ENCODE measurements at regions not wholly inside any gene's neighbourhood (a gene's known extent, or its start where the extent isn't known, plus 50 kb on each side); places are given as distances from the start of the nearest gene placed in this dataset.

DNA sequence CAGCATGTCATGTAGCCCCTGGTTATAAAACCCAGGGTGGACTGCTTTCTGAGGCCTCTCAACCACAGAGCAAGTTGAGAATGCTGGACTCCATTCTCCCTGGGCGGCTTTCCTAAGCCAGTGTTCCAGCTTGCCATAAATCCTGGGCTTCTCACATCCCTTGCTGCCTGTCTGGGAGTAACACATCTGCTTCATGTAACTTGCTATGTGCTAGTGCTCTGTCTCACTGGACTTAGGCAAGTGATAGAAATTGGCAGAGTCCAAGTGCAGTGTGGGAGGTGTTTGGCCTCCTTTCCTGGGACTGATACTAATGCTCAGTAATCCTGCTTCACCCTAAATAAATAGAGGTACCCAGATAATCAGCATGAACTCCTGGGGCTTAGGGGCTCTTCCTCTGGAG is 277.1 kb upstream of the POM121L12 start:
- H3K4me1 ChIP-seq (ENCODE audit: control insufficient read depth in 1 of 2, low read depth in 2 of 2) = no peaks in the 10 kb centered on the region
- no peaks in the 10 kb centered on the region for H3K36me3 ChIP-seq
- no peaks in the 10 kb centered on the region for H3K27me3 ChIP-seq (replicated peaks; ENCODE audit: insufficient read depth)
- TF ChIP-seq, protein P1, sequence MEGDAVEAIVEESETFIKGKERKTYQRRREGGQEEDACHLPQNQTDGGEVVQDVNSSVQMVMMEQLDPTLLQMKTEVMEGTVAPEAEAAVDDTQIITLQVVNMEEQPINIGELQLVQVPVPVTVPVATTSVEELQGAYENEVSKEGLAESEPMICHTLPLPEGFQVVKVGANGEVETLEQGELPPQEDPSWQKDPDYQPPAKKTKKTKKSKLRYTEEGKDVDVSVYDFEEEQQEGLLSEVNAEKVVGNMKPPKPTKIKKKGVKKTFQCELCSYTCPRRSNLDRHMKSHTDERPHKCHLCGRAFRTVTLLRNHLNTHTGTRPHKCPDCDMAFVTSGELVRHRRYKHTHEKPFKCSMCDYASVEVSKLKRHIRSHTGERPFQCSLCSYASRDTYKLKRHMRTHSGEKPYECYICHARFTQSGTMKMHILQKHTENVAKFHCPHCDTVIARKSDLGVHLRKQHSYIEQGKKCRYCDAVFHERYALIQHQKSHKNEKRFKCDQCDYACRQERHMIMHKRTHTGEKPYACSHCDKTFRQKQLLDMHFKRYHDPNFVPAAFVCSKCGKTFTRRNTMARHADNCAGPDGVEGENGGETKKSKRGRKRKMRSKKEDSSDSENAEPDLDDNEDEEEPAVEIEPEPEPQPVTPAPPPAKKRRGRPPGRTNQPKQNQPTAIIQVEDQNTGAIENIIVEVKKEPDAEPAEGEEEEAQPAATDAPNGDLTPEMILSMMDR (IDR thresholded peaks at IDR 0.05) = no peak
- DNase-seq (ENCODE audit: low spot score) (no peak), ATAC-seq (ENCODE audit: insufficient number of reproducible peaks, low FRiP score, low read depth) (no peak)
- H3K9me3 ChIP-seq = no peaks in the 10 kb centered on the region
- no peak overlapping the region for H3K4me3 ChIP-seq
- H3K27ac ChIP-seq = no peak overlapping the region

DNA sequence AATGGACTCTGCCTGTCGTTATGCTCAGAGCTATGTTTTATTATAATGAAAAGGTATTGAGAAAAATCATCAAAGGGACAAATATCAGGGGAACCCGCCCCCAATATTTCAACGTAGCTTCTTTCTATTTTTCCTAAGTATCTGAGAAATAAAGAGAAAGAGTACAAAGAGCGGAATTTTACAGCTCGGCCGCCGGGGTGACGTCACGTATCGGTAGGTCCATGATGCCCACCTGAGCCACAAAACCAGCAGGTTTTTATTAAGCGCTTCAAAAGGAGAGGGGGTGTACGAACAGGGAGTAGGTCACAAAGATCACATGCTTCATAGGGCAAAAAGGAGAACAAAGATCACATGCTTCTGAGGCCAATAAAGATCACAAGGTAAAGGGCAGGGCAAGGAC is 281.6 kb upstream of the POM121L12 start:
- DNase-seq (ENCODE audit: low spot score) (no peak), ATAC-seq (ENCODE audit: insufficient number of reproducible peaks, low FRiP score, low read depth) (no peak)
- Histone ChIP-seq H3K27me3 (replicated peaks; ENCODE audit: insufficient read depth) (no peaks in the 10 kb centered on the region), H3K4me1 (ENCODE audit: control insufficient read depth in 1 of 2, low read depth in 2 of 2) (no peaks in the 10 kb centered on the region), H3K9me3 (no peaks in the 10 kb centered on the region), H3K4me3 (no peak overlapping the region), H3K27ac (no peak overlapping the region), H3K36me3 (no peaks in the 10 kb centered on the region)
- TF ChIP-seq, protein P1 (IDR thresholded peaks at IDR 0.05) = no peak

DNA sequence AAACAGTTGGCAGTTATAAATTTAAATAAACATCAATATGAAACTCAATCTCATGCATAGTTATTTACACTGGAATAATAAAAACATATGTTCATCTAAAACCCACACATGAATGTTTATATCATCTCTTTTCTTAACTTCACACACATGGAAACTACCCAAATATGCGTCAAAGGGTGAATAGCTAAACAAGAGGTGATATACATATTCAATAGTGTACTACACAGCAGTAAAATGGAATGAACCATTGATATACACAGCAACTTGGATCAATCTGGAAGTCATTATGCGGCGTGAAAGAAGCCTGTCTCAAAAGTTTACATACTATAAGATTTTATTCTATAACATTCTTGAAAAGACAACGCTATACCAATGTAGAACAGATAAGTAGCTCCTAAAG is 282.5 kb upstream of the POM121L12 start:
- Histone ChIP-seq H3K27me3 (replicated peaks; ENCODE audit: insufficient read depth) (no peaks in the 10 kb centered on the region), H3K27ac (no peak overlapping the region), H3K9me3 (no peaks in the 10 kb centered on the region), H3K36me3 (no peaks in the 10 kb centered on the region), H3K4me3 (no peak overlapping the region), H3K4me1 (ENCODE audit: control insufficient read depth in 1 of 2, low read depth in 2 of 2) (no peaks in the 10 kb centered on the region)
- DNase-seq (ENCODE audit: low spot score) (no peak), ATAC-seq (ENCODE audit: insufficient number of reproducible peaks, low FRiP score, low read depth) (no peak)
- TF ChIP-seq, protein P1 (IDR thresholded peaks at IDR 0.05) = no peak

DNA sequence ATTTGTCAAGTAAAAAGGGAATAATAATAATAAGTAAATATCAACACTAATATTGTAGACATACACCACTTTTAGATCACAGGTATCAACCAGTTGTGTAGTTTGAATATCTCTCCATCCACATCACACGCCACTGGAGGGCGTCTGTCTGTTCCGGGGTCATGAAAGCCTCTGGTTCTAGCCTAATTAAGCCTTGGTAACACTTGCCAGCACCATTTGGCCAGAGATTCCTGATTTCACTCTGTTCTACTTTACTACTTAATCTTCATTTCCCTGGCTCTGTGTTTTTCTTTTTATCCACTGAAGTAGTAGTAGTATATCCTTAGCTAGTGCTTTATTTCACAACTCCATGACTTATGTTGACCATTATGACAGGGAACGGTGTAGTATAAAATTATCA is 285.6 kb upstream of the POM121L12 start:
- Histone ChIP-seq H3K4me3 (no peak overlapping the region), H3K36me3 (no peaks in the 10 kb centered on the region), H3K27me3 (replicated peaks; ENCODE audit: insufficient read depth) (no peaks in the 10 kb centered on the region), H3K27ac (no peak overlapping the region), H3K9me3 (no peaks in the 10 kb centered on the region), H3K4me1 (ENCODE audit: control insufficient read depth in 1 of 2, low read depth in 2 of 2) (no peaks in the 10 kb centered on the region)
- TF ChIP-seq, protein P1 (IDR thresholded peaks at IDR 0.05) = no peak
- ATAC-seq (ENCODE audit: insufficient number of reproducible peaks, low FRiP score, low read depth) (no peak), DNase-seq (ENCODE audit: low spot score) (no peak)

DNA sequence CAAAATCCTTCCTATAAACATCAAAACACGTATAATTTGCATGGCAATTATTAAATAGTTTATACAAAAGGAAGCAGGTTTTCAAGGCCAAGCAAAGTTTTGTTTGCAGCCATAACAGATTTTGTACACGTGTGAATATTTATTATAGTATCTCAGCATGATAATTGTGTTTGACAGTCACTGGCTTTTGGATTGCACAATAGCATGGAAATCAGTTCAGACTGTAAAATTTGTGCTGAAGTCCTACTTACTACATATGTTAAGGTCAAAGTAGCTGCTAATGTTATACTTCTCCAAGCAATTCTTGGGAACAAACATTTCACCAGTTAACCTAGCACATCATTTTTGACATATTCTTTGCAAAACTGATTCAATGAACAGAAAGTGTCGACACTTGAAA is 287.6 kb upstream of the POM121L12 start:
- no peaks in the 10 kb centered on the region for H3K36me3 ChIP-seq
- TF ChIP-seq, protein P1 (IDR thresholded peaks at IDR 0.05) = no peak
- no peaks in the 10 kb centered on the region for H3K4me1 ChIP-seq (ENCODE audit: control insufficient read depth in 1 of 2, low read depth in 2 of 2)
- H3K27ac ChIP-seq = no peak overlapping the region
- ATAC-seq (ENCODE audit: insufficient number of reproducible peaks, low FRiP score, low read depth) (no peak), DNase-seq (ENCODE audit: low spot score) (no peak)
- no peaks in the 10 kb centered on the region for H3K9me3 ChIP-seq
- no peak overlapping the region for H3K4me3 ChIP-seq
- H3K27me3 ChIP-seq (replicated peaks; ENCODE audit: insufficient read depth) = no peaks in the 10 kb centered on the region
